K562 (cell line): ENCODE measurements at regions not wholly inside any gene's neighbourhood (a gene's known extent, or its start where the extent isn't known, plus 50 kb on each side); places are given as distances from the start of the nearest gene placed in this dataset.

Experiments used
- ATAC-seq: fragments of 200-7000 bp; cut with Tn5 transposase; 3 replicates; pipeline ENCODE4 v1.9.1; 2020; ENCODE audit warnings: moderate library complexity
- BruUV-seq: library from RNA; stranded (reverse); fragments of 400-500 nt; replicated peaks from 2 replicates; lab custom pipeline; 2021; lab: Mats Ljungman, UMichigan
- CTCF ChIA-PET: fragments of 300-600 bp; formaldehyde crosslinking; extraction: SDS; loops from one replicate; lab custom pipeline; 2021; ENCODE audit warnings: low intra/inter-chr PET ratio; lab: Yijun Ruan, JAX
- POLR2A ChIA-PET: fragments of 300-600, 350-650 bp; sonication (Branson Sonifier 250); formaldehyde crosslinking; extraction: SDS; loops from one replicate; lab custom pipeline; 2021; ENCODE audit warnings: antibody characterized with exemption, inconsistent platforms; lab: Yijun Ruan, JAX
- DNase-seq, 4 experiments: peaks; one replicate each; pipeline versions ENCODE4 v3.0.0 to v3.0.0-alpha.2; 2011 to 2018; ENCODE audit warnings: low spot score in 3 of 4, mixed read lengths in 3 of 4; ENCODE audit errors: extremely low read depth in 1 of 4
- FAIRE-seq: peaks from 2 replicates; lab custom pipeline; 2011; peaks lifted over from hg19 to GRCh38; lab: Jason Lieb, UNC
- H2AFZ ChIP-seq: 2 replicates; pipeline ENCODE4 v1.6.0; 2011; ENCODE audit warnings: low read depth, low read length, control low read depth, inconsistent platforms
- H3K27ac ChIP-seq: fragments of 200-600 bp; 3 replicates; pipeline ENCODE4 v1.8.0; 2011; ENCODE audit warnings: low read depth, mild to moderate bottlenecking, control low read depth, inconsistent platforms, low read length, moderate library complexity, mixed read lengths; ENCODE audit errors: extremely low read depth
- H3K27me3 ChIP-seq, 2 experiments: fragments of 300-600 bp in 1 of 2; 2 replicates in 1 of 2; 3 replicates in 1 of 2; pipeline versions ENCODE4 v1.6.0 to v1.8.0; 2011; ENCODE audit warnings: inconsistent platforms in 2 of 2, low read length in 2 of 2, mild to moderate bottlenecking in 1 of 2, mixed read lengths in 1 of 2, moderate library complexity in 1 of 2; ENCODE audit not compliant: control insufficient read depth in 2 of 2, insufficient read depth in 2 of 2
- H3K36me3 ChIP-seq: fragments of 300-600 bp; 3 replicates; pipeline ENCODE4 v1.8.0; 2011; ENCODE audit warnings: mild to moderate bottlenecking, low read length, inconsistent platforms; ENCODE audit not compliant: control insufficient read depth, insufficient read depth
- H3K4me1 ChIP-seq, 2 experiments: fragments of 200-600 bp in 1 of 2; replicated peaks in 1 of 2; 2 replicates in 1 of 2; 3 replicates in 1 of 2; pipeline versions ENCODE4 v1.5.1 to v1.8.0; 2011; ENCODE audit warnings: inconsistent platforms in 2 of 2, low read length in 2 of 2, mild to moderate bottlenecking in 1 of 2, mixed read lengths in 1 of 2, moderate library complexity in 1 of 2; ENCODE audit not compliant: control insufficient read depth in 2 of 2, insufficient read depth in 2 of 2
- H3K4me2 ChIP-seq: 2 replicates; pipeline ENCODE4 v1.6.1; 2011; ENCODE audit warnings: low read length, control low read depth, inconsistent platforms, mixed read lengths; ENCODE audit not compliant: insufficient read depth
- H3K4me3 ChIP-seq: fragments of 200-600 bp; sonication (generic), shearing (Covaris generic); 2 replicates; pipeline ENCODE4 v1.5.1; 2016; ENCODE audit warnings: control low read depth, inconsistent platforms
- H3K79me2 ChIP-seq: fragments of 200-600 bp; 3 replicates; pipeline ENCODE4 v1.8.0; 2011; ENCODE audit warnings: low read length, inconsistent platforms; ENCODE audit not compliant: control insufficient read depth, insufficient read depth
- H3K9ac ChIP-seq, 2 experiments: 2 replicates each; pipeline versions ENCODE4 v1.6.0 to v1.6.1; 2011; ENCODE audit warnings: low read depth in 2 of 2, low read length in 2 of 2, control low read depth in 1 of 2, inconsistent platforms in 1 of 2, mild to moderate bottlenecking in 1 of 2, mixed read lengths in 1 of 2; ENCODE audit not compliant: insufficient read depth in 1 of 2
- H3K9me1 ChIP-seq: one replicate; pipeline ENCODE4 v1.6.0; 2011; ENCODE audit warnings: inconsistent platforms, mild to moderate bottlenecking, low read length, moderate library complexity; ENCODE audit not compliant: control insufficient read depth, insufficient read depth
- H3K9me3 ChIP-seq: replicated peaks from 2 replicates; pipeline ENCODE4 v1.5.1; 2011; ENCODE audit warnings: low read depth, low read length, inconsistent platforms; ENCODE audit not compliant: control insufficient read depth, insufficient read depth
- H4K20me1 ChIP-seq: replicated peaks from 2 replicates; pipeline ENCODE4 v1.6.1; 2011; ENCODE audit warnings: low read length, inconsistent platforms, mixed read lengths; ENCODE audit not compliant: control insufficient read depth, insufficient read depth
- ARID1B ChIP-seq: fragments of 450-650 bp; IDR thresholded peaks from 2 replicates; pipeline ENCODE4 v1.6.1; 2016; ENCODE audit warnings: antibody characterized with exemption, mild to moderate bottlenecking, inconsistent platforms
- ATF7 ChIP-seq: fragments of 450-650 bp; IDR thresholded peaks from 2 replicates; pipeline ENCODE4 v1.7.1; 2014; ENCODE audit warnings: mild to moderate bottlenecking, moderate library complexity
- CXXC5 ChIP-seq: fragments of 250-450 bp; sonication (Bioruptor Pico); IDR thresholded peaks from 2 replicates; pipeline ENCODE4 v1.8.0; 2022; ENCODE audit warnings: inconsistent platforms, mild to moderate bottlenecking, moderate library complexity
- MAFG ChIP-seq: fragments of 450-650 bp; conservative IDR thresholded peaks from 2 replicates; pipeline ENCODE4 v1.6.1; 2016; ENCODE audit warnings: missing genetic modification characterization, missing compliant biosample characterization
- NCOR1 ChIP-seq: fragments of 450-650 bp; IDR thresholded peaks from 2 replicates; pipeline ENCODE4 v1.6.1; 2016; ENCODE audit warnings: mild to moderate bottlenecking, moderate library complexity
- POU5F1 ChIP-seq: fragments of 150-350 bp; IDR thresholded peaks from 2 replicates; pipeline ENCODE4 v1.6.1; 2014; ENCODE audit warnings: borderline replicate concordance, low read length, low read depth, mild to moderate bottlenecking; ENCODE audit not compliant: partially characterized antibody
- RBM17 ChIP-seq: fragments of 200-400 bp; formaldehyde crosslinking; IDR thresholded peaks from 2 replicates; pipeline ENCODE4 v1.6.1; 2017; ENCODE audit warnings: low read depth, mild to moderate bottlenecking, low read length, borderline replicate concordance
- XRCC4 ChIP-seq: IDR thresholded peaks from one replicate; pipeline ENCODE4 v1.6.1; 2011; ENCODE audit not compliant: insufficient read depth, insufficient read length; ENCODE audit errors: extremely low read depth
- ZBTB11 ChIP-seq, 3 experiments: fragments of 200-800 bp in 1 of 3; fragments of 250-450 bp in 1 of 3; fragments of 450-650 bp in 1 of 3; sonication (Bioruptor Pico) in 1 of 3; sonication (Bioruptor generic) in 1 of 3; formaldehyde crosslinking in 1 of 3; IDR thresholded peaks; 2 replicates each; pipeline versions ENCODE4 v1.6.1 to v1.8.0; 2016 to 2022; ENCODE audit warnings: mild to moderate bottlenecking in 2 of 3, missing genetic modification characterization in 2 of 3, missing compliant biosample characterization in 1 of 3, moderate library complexity in 1 of 3
- ZNF165 ChIP-seq: fragments of 250-450 bp; sonication (Bioruptor Pico); IDR thresholded peaks from 2 replicates; pipeline ENCODE4 v1.4.0; 2020; ENCODE audit warnings: borderline replicate concordance
- ZNF316 ChIP-seq: fragments of 450-650 bp; IDR thresholded peaks from 2 replicates; pipeline ENCODE4 v1.6.1; 2016
- ZNF766 ChIP-seq: fragments of 200-800 bp; sonication (Bioruptor generic); conservative IDR thresholded peaks from 2 replicates; pipeline ENCODE4 v1.6.1; 2016; ENCODE audit warnings: missing genetic modification characterization, missing compliant biosample characterization
- WGBS: fragments of 100-300 bp; shearing (Covaris generic); methylation state at CpG from one replicate; pipeline ENCODE4 v1.1.6; 2016; ENCODE audit warnings: low coverage, mixed read lengths; ENCODE audit not compliant: insufficient coverage; ENCODE audit errors: missing lambda C conversion rate; 5-methylcytosine and 5-hydroxymethylcytosine counted together
- in situ Hi-C: fragments of 300-500 bp; cut with MboI; formaldehyde crosslinking; loops from 4 replicates; pipeline ENCODE4 v1.15.0; 2018; ENCODE audit warnings: inconsistent platforms, mixed read lengths
- intact Hi-C: fragments of 100-400 bp; cut with micrococcal nuclease; formaldehyde crosslinking; loops from 2 replicates; pipeline ENCODE4 v1.14.2; 2022

- Histone ChIP-seq H3K36me3 (no peaks in the 10 kb centered on the region), H3K27me3 (no peaks in the 10 kb centered on the region), H3K79me2 (no peaks in the 10 kb centered on the region), H3K4me3 (no peak overlapping the region), H3K9me1 (no peaks in the 10 kb centered on the region), H3K4me2 (no peak overlapping the region), H3K27ac (no peak overlapping the region), H2AFZ (no peak overlapping the region), H3K9ac (no peak overlapping the region), H3K9me3 (0 out of 2 replicates have a peak, but pooled peaks cover 1% of the 10 kb centered on the region), H3K4me1 (no peaks in the 10 kb centered on the region), H4K20me1 (no peaks in the 10 kb centered on the region)
- DNase-seq (no peak), ATAC-seq (no peak), FAIRE-seq (no peak)
- ChIA-PET POLR2A (no interaction called here), CTCF (no interaction called here)
- BruUV-seq: no TSS peak
- in situ Hi-C loops: no loop called here
- intact Hi-C loops: no loop called here
- TF ChIP-seq XRCC4 (no peak), CXXC5 (no peak), ATF7 (no peak), ZNF316 (no peak), ARID1B (no peak), RBM17 (no peak), ZBTB11 (CRISPR knock-in tag; IDR thresholded peaks at IDR 0.05) (no peak), MAFG (tag) (no peak), ZNF766 (no peak), ZNF165 (CRISPR knock-in tag) (no peak), POU5F1 (no peak), NCOR1 (no peak)
- 0% methylated on average over 1 of the region's 1 CpG for WGBS
These were observed 478.0 kb upstream of the TENM4 start for GRCh38 chr11:79918846-79919245.
